ENCODE measurements at regions not wholly inside any gene's neighbourhood (a gene's known extent, or its start where the extent isn't known, plus 50 kb on each side); places are given as distances from the start of the nearest gene placed in this dataset.

- no peak for DNase-seq
- Mint-ChIP-seq H3K27me3 (no peaks in the 10 kb centered on the region), H3K4me1 (no peaks in the 10 kb centered on the region), H3K27ac (no peak overlapping the region), H3K36me3 (ENCODE audit: low read depth) (no peaks in the 10 kb centered on the region), H3K9me3 (ENCODE audit: low read depth) (no peaks in the 10 kb centered on the region), H3K4me3 (no peak overlapping the region)
- ATAC-seq: no peak
- ChIA-PET POLR2A (no interaction called here), CTCF (no interaction called here)
- intact Hi-C loops (cut with DNase I, micrococcal nuclease): no loop called here
Measured at GRCh38 chr6:141140905-141141304, 991.8 kb upstream of the GJE1 start.

DNA sequence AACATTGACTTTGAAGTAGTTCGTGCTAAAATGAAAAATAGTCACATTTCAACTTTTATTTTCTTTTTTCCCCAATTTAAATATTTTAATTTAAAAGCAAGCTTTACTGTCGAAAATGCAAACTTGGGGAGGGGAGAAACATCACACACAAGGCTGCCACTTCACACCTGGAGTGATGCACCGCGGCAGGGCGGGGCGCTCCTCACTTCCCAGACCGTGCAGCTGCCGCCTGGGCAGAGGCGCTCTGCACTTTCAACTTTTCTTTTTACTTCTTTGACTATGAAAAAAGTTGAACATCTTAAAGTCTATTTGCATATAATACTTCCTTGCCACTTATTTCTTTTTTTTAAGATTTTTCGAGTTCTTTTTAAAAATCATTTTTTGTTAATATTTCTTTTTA, 993.3 kb upstream of the GJE1 start:
- Mint-ChIP-seq H3K4me3 (no peak overlapping the region), H3K36me3 (ENCODE audit: low read depth) (no peaks in the 10 kb centered on the region), H3K4me1 (no peaks in the 10 kb centered on the region), H3K9me3 (ENCODE audit: low read depth) (no peaks in the 10 kb centered on the region), H3K27ac (no peak overlapping the region), H3K27me3 (no peaks in the 10 kb centered on the region)
- intact Hi-C loops (cut with DNase I, micrococcal nuclease): no loop called here
- ChIA-PET CTCF (no interaction called here), POLR2A (no interaction called here)
- no peak for ATAC-seq
- no peak for DNase-seq

DNA sequence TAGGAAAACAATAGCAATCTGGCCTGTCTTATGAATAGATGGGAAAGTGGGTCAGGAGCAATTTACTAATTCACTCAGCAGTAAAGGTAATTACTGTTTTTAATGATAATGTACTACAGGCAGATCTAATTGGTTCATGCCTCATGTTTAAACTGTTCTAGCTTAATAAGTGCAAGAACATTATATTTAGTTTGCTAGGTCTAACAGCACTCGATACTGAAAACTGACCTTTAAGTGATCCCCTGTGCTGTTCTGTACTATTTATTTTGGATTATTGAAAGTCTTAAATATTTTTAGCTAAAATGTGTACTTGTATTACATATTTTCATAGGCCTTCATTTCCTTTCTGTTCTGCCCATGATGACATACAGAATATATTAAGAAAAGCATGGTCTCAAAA, 998.0 kb upstream of the GJE1 start:
- no peak overlapping the region for H3K27ac Mint-ChIP-seq
- DNase-seq (no peak), ATAC-seq (no peak)
- ChIA-PET POLR2A (no interaction called here), CTCF (no interaction called here)
- H3K36me3 Mint-ChIP-seq (ENCODE audit: low read depth): no peaks in the 10 kb centered on the region
- no peaks in the 10 kb centered on the region for H3K9me3 Mint-ChIP-seq (ENCODE audit: low read depth)
- H3K4me1 Mint-ChIP-seq: no peaks in the 10 kb centered on the region
- intact Hi-C loops (cut with DNase I, micrococcal nuclease): no loop called here
- no peak overlapping the region for H3K4me3 Mint-ChIP-seq
- no peaks in the 10 kb centered on the region for H3K27me3 Mint-ChIP-seq

- CTCF ChIA-PET: no interaction called here
- H3K27me3 Mint-ChIP-seq: no peaks in the 10 kb centered on the region
- POLR2A ChIA-PET: no interaction called here
- DNase-seq (no peak), ATAC-seq (no peak)
- no peaks in the 10 kb centered on the region for H3K36me3 Mint-ChIP-seq (ENCODE audit: low read depth)
- no peak overlapping the region for H3K27ac Mint-ChIP-seq
- no peaks in the 10 kb centered on the region for H3K9me3 Mint-ChIP-seq (ENCODE audit: low read depth)
- intact Hi-C loops (cut with DNase I, micrococcal nuclease): no loop called here
- no peak overlapping the region for H3K4me3 Mint-ChIP-seq
- H3K4me1 Mint-ChIP-seq: no peaks in the 10 kb centered on the region
Measured at GRCh38 chr6:141133836-141134235, 998.9 kb upstream of the GJE1 start.

DNA sequence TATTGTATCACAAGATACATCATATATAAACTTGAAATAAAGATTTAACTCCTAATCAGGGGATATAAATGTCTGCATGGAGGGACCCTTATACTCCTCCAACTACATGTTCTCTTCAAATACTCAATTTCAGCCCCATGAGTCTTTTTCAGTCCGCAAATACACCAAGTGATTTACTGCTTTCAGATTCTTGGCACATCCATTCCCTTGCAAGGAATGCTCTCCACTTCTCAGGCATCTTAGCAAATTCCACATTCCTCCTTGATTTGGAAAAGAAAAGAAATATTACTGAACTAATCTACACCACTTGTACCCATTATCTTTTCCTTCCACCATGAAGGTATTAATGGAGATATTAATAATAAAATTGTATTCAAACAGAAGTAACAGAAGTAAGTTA, 999.4 kb upstream of the GJE1 start:
- ATAC-seq (no peak), DNase-seq (no peak)
- Mint-ChIP-seq H3K36me3 (ENCODE audit: low read depth) (no peaks in the 10 kb centered on the region), H3K4me1 (no peaks in the 10 kb centered on the region), H3K27me3 (no peaks in the 10 kb centered on the region), H3K27ac (no peak overlapping the region), H3K9me3 (ENCODE audit: low read depth) (no peaks in the 10 kb centered on the region), H3K4me3 (no peak overlapping the region)
- ChIA-PET POLR2A (no interaction called here), CTCF (no interaction called here)
- intact Hi-C loops (cut with DNase I, micrococcal nuclease): no loop called here

- Mint-ChIP-seq H3K27me3 (no peaks in the 10 kb centered on the region), H3K36me3 (ENCODE audit: low read depth) (no peaks in the 10 kb centered on the region), H3K9me3 (ENCODE audit: low read depth) (no peaks in the 10 kb centered on the region), H3K4me1 (no peaks in the 10 kb centered on the region), H3K27ac (no peak overlapping the region), H3K4me3 (no peak overlapping the region)
- intact Hi-C loops (cut with DNase I, micrococcal nuclease): no loop called here
- no peak for ATAC-seq
- no peak for DNase-seq
- ChIA-PET CTCF (no interaction called here), POLR2A (no interaction called here)
Measured at GRCh38 chr6:141131616-141132015, 1001.1 kb upstream of the GJE1 start.

DNA sequence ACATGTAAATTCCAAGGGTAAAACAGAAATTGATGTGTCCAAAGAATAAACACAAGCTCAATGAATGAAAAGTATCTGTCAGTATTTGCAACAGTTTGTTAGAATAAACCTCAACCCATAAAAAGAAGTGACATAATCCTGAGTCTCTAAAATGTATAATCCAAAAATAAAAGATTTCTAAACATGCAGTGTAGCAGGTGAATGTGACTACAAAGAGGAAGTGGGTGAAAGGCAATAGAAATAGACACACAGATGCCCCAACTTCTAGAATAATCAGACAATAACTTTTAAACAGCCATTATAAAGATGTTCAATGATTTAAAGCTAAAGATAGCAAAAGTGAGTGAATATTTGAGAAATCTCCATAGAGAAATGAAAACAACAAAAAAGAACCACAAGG, 1009.2 kb upstream of the GJE1 start:
- DNase-seq: no peak
- intact Hi-C loops (cut with DNase I, micrococcal nuclease): no loop called here
- ChIA-PET CTCF (no interaction called here), POLR2A (no interaction called here)
- Mint-ChIP-seq H3K36me3 (ENCODE audit: low read depth) (no peaks in the 10 kb centered on the region), H3K27ac (no peak overlapping the region), H3K9me3 (ENCODE audit: low read depth) (no peaks in the 10 kb centered on the region), H3K4me1 (no peaks in the 10 kb centered on the region), H3K4me3 (no peak overlapping the region), H3K27me3 (peaks cover 2% of the 10 kb centered on the region)
- no peak for ATAC-seq

- ChIA-PET CTCF (no interaction called here), POLR2A (no interaction called here)
- Mint-ChIP-seq H3K36me3 (ENCODE audit: low read depth) (no peaks in the 10 kb centered on the region), H3K27ac (no peak overlapping the region), H3K4me1 (no peaks in the 10 kb centered on the region), H3K9me3 (ENCODE audit: low read depth) (no peaks in the 10 kb centered on the region), H3K4me3 (no peak overlapping the region), H3K27me3 (peaks cover 2% of the 10 kb centered on the region)
- intact Hi-C loops (cut with DNase I, micrococcal nuclease): no loop called here
- no peak for ATAC-seq
- DNase-seq: no peak
Measured at GRCh38 chr6:141123049-141123448, 1009.7 kb upstream of the GJE1 start.

DNA sequence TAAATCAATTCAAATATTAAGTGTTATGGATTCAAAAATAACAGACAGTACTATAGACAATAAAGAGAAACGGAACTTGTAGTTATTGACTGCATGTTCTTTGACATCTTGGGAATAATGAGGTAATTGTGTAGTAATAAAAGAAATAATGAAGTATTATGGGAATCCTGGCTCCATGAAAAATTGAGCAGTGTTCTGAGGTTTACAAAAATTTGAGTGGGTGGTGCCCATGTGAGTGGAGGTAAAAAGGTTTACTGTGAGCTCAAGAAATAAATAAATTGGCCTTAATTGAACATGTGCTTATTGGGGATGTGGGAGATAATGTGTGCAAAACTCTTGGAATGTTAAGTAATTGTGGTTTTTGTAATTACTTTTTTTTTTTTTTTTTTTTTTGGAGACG, 1013.7 kb upstream of the GJE1 start:
- Mint-ChIP-seq H3K27ac (no peak overlapping the region), H3K36me3 (ENCODE audit: low read depth) (no peaks in the 10 kb centered on the region), H3K27me3 (peaks cover 3% of the 10 kb centered on the region), H3K4me3 (no peak overlapping the region), H3K4me1 (no peaks in the 10 kb centered on the region), H3K9me3 (ENCODE audit: low read depth) (no peaks in the 10 kb centered on the region)
- DNase-seq: no peak
- no peak for ATAC-seq
- CTCF ChIA-PET: no interaction called here
- POLR2A ChIA-PET: no interaction called here
- intact Hi-C loops (cut with DNase I, micrococcal nuclease): no loop called here

DNA sequence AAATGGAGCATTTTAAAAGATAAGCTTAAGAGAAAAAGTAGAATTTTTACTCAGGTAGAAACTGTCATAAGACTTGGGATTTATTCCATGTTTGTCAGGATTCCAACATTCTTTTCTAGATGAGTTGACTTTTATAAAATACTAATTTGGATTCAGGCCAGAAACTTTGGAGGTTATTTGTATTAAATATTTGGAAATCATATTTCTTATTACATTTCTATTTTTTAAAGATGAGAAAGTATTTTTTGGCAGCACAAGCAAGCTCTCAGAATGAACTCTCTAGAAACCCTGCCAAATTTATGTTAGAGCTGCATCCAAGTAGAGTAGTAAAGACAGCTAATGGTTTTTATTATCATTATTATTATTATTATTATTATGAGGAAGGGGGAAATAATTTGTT, 1014.9 kb upstream of the GJE1 start:
- no peak for DNase-seq

GRCh38 chr6:141110481-141110880, 1022.2 kb upstream of the GJE1 start:
- Mint-ChIP-seq H3K4me1 (no peaks in the 10 kb centered on the region), H3K27ac (no peak overlapping the region), H3K36me3 (ENCODE audit: low read depth) (no peaks in the 10 kb centered on the region), H3K9me3 (ENCODE audit: low read depth) (no peaks in the 10 kb centered on the region), H3K27me3 (peaks cover 9% of the 10 kb centered on the region), H3K4me3 (no peak overlapping the region)
- ATAC-seq (no peak), DNase-seq (no peak)
- ChIA-PET CTCF (no interaction called here), POLR2A (no interaction called here)
- intact Hi-C loops (cut with DNase I, micrococcal nuclease): no loop called here

More for the DNA sequence above, 1014.9 kb upstream of the GJE1 start:
- intact Hi-C loops (cut with DNase I, micrococcal nuclease): no loop called here
- ChIA-PET CTCF (interaction anchor here (1.1 kb wide), 1 partner anchor 9 kb away, joined by 3 read pairs; no protein-coding TSS in a partner anchor), POLR2A (no interaction called here)
- H3K4me3 Mint-ChIP-seq: no peak overlapping the region
- H3K27ac Mint-ChIP-seq: no peak overlapping the region
- no peaks in the 10 kb centered on the region for H3K9me3 Mint-ChIP-seq (ENCODE audit: low read depth)
- H3K27me3 Mint-ChIP-seq: peaks cover 3% of the 10 kb centered on the region
- no peaks in the 10 kb centered on the region for H3K4me1 Mint-ChIP-seq
- no peak for ATAC-seq
- no peaks in the 10 kb centered on the region for H3K36me3 Mint-ChIP-seq (ENCODE audit: low read depth)

- ATAC-seq (no peak), DNase-seq (no peak)
- Mint-ChIP-seq H3K4me1 (peaks cover 2% of the 10 kb centered on the region), H3K27me3 (peaks cover 9% of the 10 kb centered on the region), H3K9me3 (ENCODE audit: low read depth) (no peaks in the 10 kb centered on the region), H3K36me3 (ENCODE audit: low read depth) (no peaks in the 10 kb centered on the region), H3K27ac (no peak overlapping the region), H3K4me3 (no peak overlapping the region)
- ChIA-PET POLR2A (no interaction called here), CTCF (no interaction called here)
- intact Hi-C loops (cut with DNase I, micrococcal nuclease): loop anchor here in 1 of 2 experiments (10.0 kb wide), 1 partner anchor 457 kb away; no protein-coding TSS in a partner anchor
Measured at GRCh38 chr6:141107591-141108160, 1025.0 kb upstream of the GJE1 start.

- Mint-ChIP-seq H3K4me1 (peaks cover 2% of the 10 kb centered on the region), H3K27ac (no peak overlapping the region), H3K27me3 (peaks cover 6% of the 10 kb centered on the region), H3K9me3 (ENCODE audit: low read depth) (no peaks in the 10 kb centered on the region), H3K36me3 (ENCODE audit: low read depth) (no peaks in the 10 kb centered on the region), H3K4me3 (no peak overlapping the region)
- no peak for DNase-seq
- intact Hi-C loops (cut with DNase I, micrococcal nuclease): loop anchor here in 1 of 2 experiments (10.0 kb wide), 1 partner anchor 459 kb away; no protein-coding TSS in a partner anchor
- ATAC-seq: no peak
- CTCF ChIA-PET: no interaction called here
- POLR2A ChIA-PET: no interaction called here
Measured at GRCh38 chr6:141105481-141105880, 1027.2 kb upstream of the GJE1 start.
